DOHH2 (cell line): ENCODE measurements at regions not wholly inside any gene's neighbourhood (a gene's known extent, or its start where the extent isn't known, plus 50 kb on each side); places are given as distances from the start of the nearest gene placed in this dataset.
"Not testable (repeated sequence)": the region's sequence is repeated elsewhere in the genome, so short reads cannot be mapped to it uniquely, and the experiment has no call there.

ENCODE experiments used
- H3F3A ChIP-seq: fragments of 200-600 bp; sonication (generic), shearing (Covaris generic); 2 replicates; pipeline ENCODE4 v1.6.0; 2016; ENCODE audit warnings: antibody characterized with exemption, mild to moderate bottlenecking; ENCODE audit not compliant: control insufficient read depth, insufficient read depth
- H3K27ac ChIP-seq: fragments of 200-600 bp; sonication (generic); 2 replicates; pipeline ENCODE4 v1.5.1; 2014; ENCODE audit warnings: low read depth, mild to moderate bottlenecking, low read length, moderate library complexity
- H3K27me3 ChIP-seq: fragments of 200-600 bp; sonication (generic); 2 replicates; pipeline ENCODE4 v1.6.1; 2014; ENCODE audit warnings: mild to moderate bottlenecking, low read length, mixed read lengths; ENCODE audit not compliant: control insufficient read depth
- H3K36me3 ChIP-seq: fragments of 200-600 bp; sonication (generic); 2 replicates; pipeline ENCODE4 v1.6.1; 2014; ENCODE audit warnings: mild to moderate bottlenecking, low read length, moderate library complexity, mixed read lengths; ENCODE audit not compliant: control insufficient read depth
- H3K4me1 ChIP-seq: fragments of 200-600 bp; sonication (generic); 2 replicates; pipeline ENCODE4 v1.6.1; 2014; ENCODE audit warnings: mild to moderate bottlenecking, low read length, mixed read lengths; ENCODE audit not compliant: control insufficient read depth
- H3K4me2 ChIP-seq: fragments of 200-600 bp; sonication (generic); 2 replicates; pipeline ENCODE4 v1.6.0; 2014; ENCODE audit warnings: mild to moderate bottlenecking, low read length, moderate library complexity
- H3K4me3 ChIP-seq: fragments of 200-600 bp; sonication (generic); 2 replicates; pipeline ENCODE4 v1.5.1; 2014; ENCODE audit warnings: mild to moderate bottlenecking, low read length, mixed read lengths
- H3K79me2 ChIP-seq: fragments of 200-600 bp; sonication (generic); 2 replicates; pipeline ENCODE4 v1.6.1; 2014; ENCODE audit warnings: mild to moderate bottlenecking, low read length, mixed read lengths; ENCODE audit not compliant: control insufficient read depth
- H3K9me2 ChIP-seq: fragments of 200-600 bp; sonication (generic); replicated peaks from 2 replicates; pipeline ENCODE4 v1.6.1; 2014; ENCODE audit warnings: mild to moderate bottlenecking, low read length, mixed read lengths; ENCODE audit not compliant: control insufficient read depth
- H3K9me3 ChIP-seq: fragments of 200-600 bp; sonication (generic); 2 replicates; pipeline ENCODE4 v1.6.1; 2014; ENCODE audit warnings: antibody characterized with exemption, low read length, mixed read lengths; ENCODE audit not compliant: control insufficient read depth, insufficient read depth
- H4K20me1 ChIP-seq: fragments of 200-600 bp; sonication (generic); 2 replicates; pipeline ENCODE4 v1.6.0; 2014; ENCODE audit warnings: low read depth, mild to moderate bottlenecking, antibody characterized with exemption, low read length, moderate library complexity; ENCODE audit not compliant: control insufficient read depth, insufficient read depth
- CTCF ChIP-seq: fragments of 200-600 bp; sonication (generic); IDR thresholded peaks from one replicate; pipeline ENCODE4 v1.5.1; 2014; ENCODE audit warnings: antibody characterized with exemption, mild to moderate bottlenecking, low read depth, low read length; ENCODE audit not compliant: poor library complexity, severe bottlenecking
- EZH2phosphoT487 ChIP-seq: fragments of 200-600 bp; sonication (generic); IDR thresholded peaks from 2 replicates; pipeline ENCODE4 v1.6.1; 2017; ENCODE audit warnings: borderline replicate concordance, mild to moderate bottlenecking, antibody characterized with exemption, low read length, moderate library complexity, mixed read lengths

- H3K36me3 ChIP-seq = no peaks in the 10 kb centered on the region
- H3K79me2 ChIP-seq = no peaks in the 10 kb centered on the region
- no peak for TF ChIP-seq EZH2phosphoT487
- TF ChIP-seq CTCF = no peak
- H3F3A ChIP-seq = no peaks in the 10 kb centered on the region
- no peaks in the 10 kb centered on the region for H3K4me1 ChIP-seq
- H3K27ac ChIP-seq = no peak overlapping the region
- no peak overlapping the region for H3K4me3 ChIP-seq
- H3K4me2 ChIP-seq = no peak overlapping the region
- no peaks in the 10 kb centered on the region for H3K9me2 ChIP-seq
- no peaks in the 10 kb centered on the region for H3K27me3 ChIP-seq
- H4K20me1 ChIP-seq = no peaks in the 10 kb centered on the region
- H3K9me3 ChIP-seq = no peaks in the 10 kb centered on the region
Observed at GRCh38 chr18:1383465-1383864, 478.8 kb downstream of the ADCYAP1 start.

GRCh38 chr18:1388468-1388867 lies 483.8 kb downstream of the ADCYAP1 start:
- not testable (repeated sequence) for H4K20me1 ChIP-seq, H3K27me3 ChIP-seq, H3F3A ChIP-seq, H3K4me2 ChIP-seq, H3K4me3 ChIP-seq, H3K4me1 ChIP-seq, H3K27ac ChIP-seq, H3K9me3 ChIP-seq, H3K36me3 ChIP-seq, H3K9me2 ChIP-seq, H3K79me2 ChIP-seq

- Histone ChIP-seq H3K36me3 (no peaks in the 10 kb centered on the region), H3K27me3 (no peaks in the 10 kb centered on the region), H4K20me1 (no peaks in the 10 kb centered on the region), H3K9me3 (no peaks in the 10 kb centered on the region), H3K27ac (no peak overlapping the region), H3K9me2 (no peaks in the 10 kb centered on the region), H3K4me2 (no peak overlapping the region), H3F3A (no peaks in the 10 kb centered on the region), H3K4me3 (no peak overlapping the region), H3K79me2 (no peaks in the 10 kb centered on the region), H3K4me1 (no peaks in the 10 kb centered on the region)
- TF ChIP-seq EZH2phosphoT487 (no peak), CTCF (no peak)
Observed at GRCh38 chr18:1392046-1392445, 487.4 kb downstream of the ADCYAP1 start.

GRCh38 chr18:1392865-1393734 lies 488.4 kb downstream of the ADCYAP1 start:
- no peaks in the 10 kb centered on the region for H3K79me2 ChIP-seq
- no peaks in the 10 kb centered on the region for H3K9me3 ChIP-seq
- no peak overlapping the region for H3K4me2 ChIP-seq
- H3K36me3 ChIP-seq = no peaks in the 10 kb centered on the region
- no peak for TF ChIP-seq CTCF
- no peak for TF ChIP-seq EZH2phosphoT487
- H3K27ac ChIP-seq = no peak overlapping the region
- H3K9me2 ChIP-seq = no peaks in the 10 kb centered on the region
- no peaks in the 10 kb centered on the region for H3K4me1 ChIP-seq
- H3K4me3 ChIP-seq = no peak overlapping the region
- H4K20me1 ChIP-seq = no peaks in the 10 kb centered on the region
- H3F3A ChIP-seq = no peaks in the 10 kb centered on the region
- H3K27me3 ChIP-seq = no peaks in the 10 kb centered on the region
